ENCODE measurements at regions not wholly inside any gene's neighbourhood (a gene's known extent, or its start where the extent isn't known, plus 50 kb on each side); places are given as distances from the start of the nearest gene placed in this dataset.

- TF ChIP-seq, protein P1, sequence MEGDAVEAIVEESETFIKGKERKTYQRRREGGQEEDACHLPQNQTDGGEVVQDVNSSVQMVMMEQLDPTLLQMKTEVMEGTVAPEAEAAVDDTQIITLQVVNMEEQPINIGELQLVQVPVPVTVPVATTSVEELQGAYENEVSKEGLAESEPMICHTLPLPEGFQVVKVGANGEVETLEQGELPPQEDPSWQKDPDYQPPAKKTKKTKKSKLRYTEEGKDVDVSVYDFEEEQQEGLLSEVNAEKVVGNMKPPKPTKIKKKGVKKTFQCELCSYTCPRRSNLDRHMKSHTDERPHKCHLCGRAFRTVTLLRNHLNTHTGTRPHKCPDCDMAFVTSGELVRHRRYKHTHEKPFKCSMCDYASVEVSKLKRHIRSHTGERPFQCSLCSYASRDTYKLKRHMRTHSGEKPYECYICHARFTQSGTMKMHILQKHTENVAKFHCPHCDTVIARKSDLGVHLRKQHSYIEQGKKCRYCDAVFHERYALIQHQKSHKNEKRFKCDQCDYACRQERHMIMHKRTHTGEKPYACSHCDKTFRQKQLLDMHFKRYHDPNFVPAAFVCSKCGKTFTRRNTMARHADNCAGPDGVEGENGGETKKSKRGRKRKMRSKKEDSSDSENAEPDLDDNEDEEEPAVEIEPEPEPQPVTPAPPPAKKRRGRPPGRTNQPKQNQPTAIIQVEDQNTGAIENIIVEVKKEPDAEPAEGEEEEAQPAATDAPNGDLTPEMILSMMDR (IDR thresholded peaks at IDR 0.05): no peak
- TF ChIP-seq POLR2A (IDR thresholded peaks at IDR 0.05): no peak
Measured at GRCh38 chr16:58866935-58867334, 132.8 kb upstream of the GOT2 start.

Data from uterus (tissue), 2 donors.